ENCODE measurements at regions not wholly inside any gene's neighbourhood (a gene's known extent, or its start where the extent isn't known, plus 50 kb on each side); places are given as distances from the start of the nearest gene placed in this dataset.

GRCh38 chr5:31047621-31048020, 145.9 kb upstream of the CDH6 start:
- Histone ChIP-seq H3K9me3 (replicated peaks; ENCODE audit: control insufficient read depth, insufficient read depth, low read length) (no peaks in the 10 kb centered on the region), H3K9me1 (replicated peaks; ENCODE audit: control insufficient read depth, extremely low read depth, insufficient read depth, low read length) (no peaks in the 10 kb centered on the region), H3K4me3 (replicated peaks in 1 of 3; ENCODE audit: insufficient read depth in 1 of 3, low read depth in 1 of 3, low read length in 3 of 3) (no peak overlapping the region), H2AFZ (ENCODE audit: low read depth, low read length) (no peak overlapping the region), H3K79me2 (ENCODE audit: control insufficient read depth, insufficient read depth, low read length) (no peaks in the 10 kb centered on the region), H4K20me1 (replicated peaks; ENCODE audit: control insufficient read depth, extremely low read depth, insufficient read depth, low read length) (no peaks in the 10 kb centered on the region), H3K27ac (ENCODE audit: insufficient read depth, low read depth, low read length) (no peak overlapping the region), H3K27me3 (ENCODE audit: control insufficient read depth in 2 of 2, insufficient read depth in 2 of 2, low read length in 2 of 2) (no peaks in the 10 kb centered on the region), H3K36me3 (ENCODE audit: control insufficient read depth in 2 of 2, extremely low read depth in 1 of 2, insufficient read depth in 2 of 2, low read length in 2 of 2) (no peaks in the 10 kb centered on the region), H3K4me1 (ENCODE audit: control insufficient read depth, extremely low read depth, insufficient read depth, low read length) (no peaks in the 10 kb centered on the region), H3K9ac (replicated peaks; ENCODE audit: extremely low read depth, insufficient read depth, low read length) (no peak overlapping the region), H3K4me2 (ENCODE audit: insufficient read depth, low read length) (no peak overlapping the region)
- POLR2A ChIA-PET, result no interaction called here
- intact Hi-C loops (cut with micrococcal nuclease) (no loop called here), dilution Hi-C loops (cut with MboI; ENCODE audit: extremely low pct_ligation_motif_present, low sequenced_read_pairs) (no loop called here)
- BruUV-seq (replicated peaks), result no TSS peak
- FAIRE-seq (no peak), DNase-seq (ENCODE audit: low read depth, low spot score) (no peak)
- CTCF ChIA-PET, result no interaction called here
- TF ChIP-seq POLR2A (IDR thresholded peaks at IDR 0.05; ENCODE audit: low read depth, low read length) (no peak), MYC (IDR thresholded peaks at IDR 0.05; ENCODE audit: low read depth, low read length) (no peak)

- no peak overlapping the region for H3K27ac ChIP-seq (ENCODE audit: insufficient read depth, low read depth, low read length)
- no peak overlapping the region for H3K4me3 ChIP-seq (replicated peaks in 1 of 3; ENCODE audit: insufficient read depth in 1 of 3, low read depth in 1 of 3, low read length in 3 of 3)
- POLR2A ChIA-PET, result no interaction called here
- intact Hi-C loops (cut with micrococcal nuclease) (no loop called here), dilution Hi-C loops (cut with MboI; ENCODE audit: extremely low pct_ligation_motif_present, low sequenced_read_pairs) (no loop called here)
- H3K4me2 ChIP-seq (ENCODE audit: insufficient read depth, low read length), result no peak overlapping the region
- no peak overlapping the region for H3K9ac ChIP-seq (replicated peaks; ENCODE audit: extremely low read depth, insufficient read depth, low read length)
- no peaks in the 10 kb centered on the region for H3K4me1 ChIP-seq (ENCODE audit: control insufficient read depth, extremely low read depth, insufficient read depth, low read length)
- H3K36me3 ChIP-seq (ENCODE audit: control insufficient read depth in 2 of 2, extremely low read depth in 1 of 2, insufficient read depth in 2 of 2, low read length in 2 of 2), result no peaks in the 10 kb centered on the region
- no TSS peak for BruUV-seq (replicated peaks)
- DNase-seq (ENCODE audit: low read depth, low spot score) (no peak), FAIRE-seq (no peak)
- no peaks in the 10 kb centered on the region for H3K9me1 ChIP-seq (replicated peaks; ENCODE audit: control insufficient read depth, extremely low read depth, insufficient read depth, low read length)
- no peak overlapping the region for H2AFZ ChIP-seq (ENCODE audit: low read depth, low read length)
- no peaks in the 10 kb centered on the region for H3K27me3 ChIP-seq (ENCODE audit: control insufficient read depth in 2 of 2, insufficient read depth in 2 of 2, low read length in 2 of 2)
- H3K79me2 ChIP-seq (ENCODE audit: control insufficient read depth, insufficient read depth, low read length), result no peaks in the 10 kb centered on the region
- TF ChIP-seq FOS (IDR thresholded peaks at IDR 0.05; ENCODE audit: borderline replicate concordance, insufficient read depth, low read length) (no peak), CTCF (IDR thresholded peaks at IDR 0.05; ENCODE audit: extremely low read depth in 1 of 2, insufficient read depth in 1 of 2, low read depth in 1 of 2, low read length in 2 of 2) (no peak), JUN (IDR thresholded peaks at IDR 0.05; ENCODE audit: borderline replicate concordance, insufficient read depth, insufficient read length, low read depth) (no peak), MYC (IDR thresholded peaks at IDR 0.05; ENCODE audit: low read depth, low read length) (no peak), EZH2 (IDR thresholded peaks at IDR 0.05; ENCODE audit: borderline replicate concordance, low read depth, low read length, severe bottlenecking) (no peak), POLR2AphosphoS5 (IDR thresholded peaks at IDR 0.05; ENCODE audit: insufficient read depth, low read depth, low read length) (no peak)
- H3K9me3 ChIP-seq (replicated peaks; ENCODE audit: control insufficient read depth, insufficient read depth, low read length), result no peaks in the 10 kb centered on the region
- no peaks in the 10 kb centered on the region for H4K20me1 ChIP-seq (replicated peaks; ENCODE audit: control insufficient read depth, extremely low read depth, insufficient read depth, low read length)
- CTCF ChIA-PET, result no interaction called here
These were observed 146.5 kb upstream of the CDH6 start for GRCh38 chr5:31047007-31047406.

Data from endothelial cell of umbilical vein (primary cell).